ELR (cell line): ENCODE measurements at regions not wholly inside any gene's neighbourhood (a gene's known extent, or its start where the extent isn't known, plus 50 kb on each side); places are given as distances from the start of the nearest gene placed in this dataset.
A peak's percentile ranks its signal among the peaks of the same experiment; 100 is the strongest.
"Not testable (repeated sequence)": the region's sequence is repeated elsewhere in the genome, so short reads cannot be mapped to it uniquely, and the experiment has no call there.

ENCODE experiments used
- DNase-seq: peaks from one replicate; pipeline ENCODE4 v3.0.0-alpha.2; 2015; ENCODE audit warnings: low read depth

GRCh38 chr10:78437998-78438906, 404.6 kb downstream of the RPS24 start:
- DNase-seq: no peak

GRCh38 chr10:78438907-78439809, 405.5 kb downstream of the RPS24 start:
- no peak for DNase-seq

- no peak for DNase-seq
These were observed 407.3 kb downstream of the RPS24 start for GRCh38 chr10:78441010-78441409.

- no peak for DNase-seq
These were observed 408.0 kb downstream of the RPS24 start for GRCh38 chr10:78441694-78442093.

GRCh38 chr10:78442836-78443550, 409.3 kb downstream of the RPS24 start:
- no peak for DNase-seq

GRCh38 chr10:78443900-78444571, 410.4 kb downstream of the RPS24 start:
- DNase-seq: no peak

GRCh38 chr10:78444741-78445140, 411.1 kb downstream of the RPS24 start:
- not testable (repeated sequence) for DNase-seq

- no peak for DNase-seq
These were observed 411.6 kb downstream of the RPS24 start for GRCh38 chr10:78445308-78445707.

- no peak for DNase-seq
These were observed 414.8 kb downstream of the RPS24 start for GRCh38 chr10:78448470-78448869.

GRCh38 chr10:78448994-78449418, 415.3 kb downstream of the RPS24 start:
- DNase-seq: no peak

GRCh38 chr10:78449554-78449953, 415.9 kb downstream of the RPS24 start:
- no peak for DNase-seq

GRCh38 chr10:78450239-78450638, 416.6 kb downstream of the RPS24 start:
- DNase-seq: no peak

GRCh38 chr10:78450807-78451485, 417.3 kb downstream of the RPS24 start:
- no peak for DNase-seq

- no peak for DNase-seq
These were observed 417.9 kb downstream of the RPS24 start for GRCh38 chr10:78451592-78451991.

GRCh38 chr10:78454123-78454645, 420.5 kb downstream of the RPS24 start:
- DNase-seq: no peak

- DNase-seq: no peak
These were observed 421.6 kb downstream of the RPS24 start for GRCh38 chr10:78455236-78455635.

- no peak for DNase-seq
These were observed 422.1 kb downstream of the RPS24 start for GRCh38 chr10:78455811-78456210.

- no peak for DNase-seq
These were observed 423.2 kb downstream of the RPS24 start for GRCh38 chr10:78456649-78457400.

GRCh38 chr10:78457804-78458482, 424.3 kb downstream of the RPS24 start:
- DNase-seq: peak; percentile 74
